ENCODE measurements at regions not wholly inside any gene's neighbourhood (a gene's known extent, or its start where the extent isn't known, plus 50 kb on each side); places are given as distances from the start of the nearest gene placed in this dataset.

- TF ChIP-seq, protein P1, sequence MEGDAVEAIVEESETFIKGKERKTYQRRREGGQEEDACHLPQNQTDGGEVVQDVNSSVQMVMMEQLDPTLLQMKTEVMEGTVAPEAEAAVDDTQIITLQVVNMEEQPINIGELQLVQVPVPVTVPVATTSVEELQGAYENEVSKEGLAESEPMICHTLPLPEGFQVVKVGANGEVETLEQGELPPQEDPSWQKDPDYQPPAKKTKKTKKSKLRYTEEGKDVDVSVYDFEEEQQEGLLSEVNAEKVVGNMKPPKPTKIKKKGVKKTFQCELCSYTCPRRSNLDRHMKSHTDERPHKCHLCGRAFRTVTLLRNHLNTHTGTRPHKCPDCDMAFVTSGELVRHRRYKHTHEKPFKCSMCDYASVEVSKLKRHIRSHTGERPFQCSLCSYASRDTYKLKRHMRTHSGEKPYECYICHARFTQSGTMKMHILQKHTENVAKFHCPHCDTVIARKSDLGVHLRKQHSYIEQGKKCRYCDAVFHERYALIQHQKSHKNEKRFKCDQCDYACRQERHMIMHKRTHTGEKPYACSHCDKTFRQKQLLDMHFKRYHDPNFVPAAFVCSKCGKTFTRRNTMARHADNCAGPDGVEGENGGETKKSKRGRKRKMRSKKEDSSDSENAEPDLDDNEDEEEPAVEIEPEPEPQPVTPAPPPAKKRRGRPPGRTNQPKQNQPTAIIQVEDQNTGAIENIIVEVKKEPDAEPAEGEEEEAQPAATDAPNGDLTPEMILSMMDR (IDR thresholded peaks at IDR 0.05): no peak
- TF ChIP-seq POLR2A (IDR thresholded peaks at IDR 0.05): no peak
Observed at GRCh38 chr16:65546353-65546791, 424.5 kb upstream of the CDH11 start.
